GM21786 (cell line): ENCODE measurements at regions not wholly inside any gene's neighbourhood (a gene's known extent, or its start where the extent isn't known, plus 50 kb on each side); places are given as distances from the start of the nearest gene placed in this dataset.
"Not testable (repeated sequence)": the region's sequence is repeated elsewhere in the genome, so short reads cannot be mapped to it uniquely, and the experiment has no call there.

Source experiments
- ATAC-seq: cut with Tn5 transposase; IDR thresholded peaks from one replicate; pipeline ENCODE4 v1.9.1; 2021; ENCODE audit not compliant: unreplicated experiment

GRCh38 chr2:128606837-128607236 lies 288.2 kb upstream of the HS6ST1 start:
- ATAC-seq = no peak

- ATAC-seq = no peak
Measured at GRCh38 chr2:128607440-128607839, 288.8 kb upstream of the HS6ST1 start.

GRCh38 chr2:128607911-128608506 lies 289.3 kb upstream of the HS6ST1 start:
- no peak for ATAC-seq

GRCh38 chr2:128608921-128609880 lies 290.5 kb upstream of the HS6ST1 start:
- ATAC-seq = no peak

- no peak for ATAC-seq
Measured at GRCh38 chr2:128610496-128610895, 291.8 kb upstream of the HS6ST1 start.

GRCh38 chr2:128611421-128612320 lies 293.0 kb upstream of the HS6ST1 start:
- ATAC-seq = no peak

GRCh38 chr2:128612628-128613027 lies 294.0 kb upstream of the HS6ST1 start:
- no peak for ATAC-seq

GRCh38 chr2:128613351-128613750 lies 294.7 kb upstream of the HS6ST1 start:
- no peak for ATAC-seq

- ATAC-seq = no peak
Measured at GRCh38 chr2:128613876-128614275, 295.2 kb upstream of the HS6ST1 start.

- not testable (repeated sequence) for ATAC-seq
Measured at GRCh38 chr2:128614907-128615306, 296.2 kb upstream of the HS6ST1 start.

- ATAC-seq = no peak
Measured at GRCh38 chr2:128615571-128615970, 296.9 kb upstream of the HS6ST1 start.

GRCh38 chr2:128617029-128617590 lies 298.4 kb upstream of the HS6ST1 start:
- ATAC-seq = no peak

- ATAC-seq = no peak
Measured at GRCh38 chr2:128617661-128618060, 299.0 kb upstream of the HS6ST1 start.

- no peak for ATAC-seq
Measured at GRCh38 chr2:128618642-128619041, 300.0 kb upstream of the HS6ST1 start.

GRCh38 chr2:128619471-128620325 lies 301.0 kb upstream of the HS6ST1 start:
- no peak for ATAC-seq

GRCh38 chr2:128621074-128621473 lies 302.4 kb upstream of the HS6ST1 start:
- no peak for ATAC-seq

GRCh38 chr2:128622371-128622770 lies 303.7 kb upstream of the HS6ST1 start:
- no peak for ATAC-seq

GRCh38 chr2:128622955-128623620 lies 304.4 kb upstream of the HS6ST1 start:
- no peak for ATAC-seq
